ENCODE measurements at regions not wholly inside any gene's neighbourhood (a gene's known extent, or its start where the extent isn't known, plus 50 kb on each side); places are given as distances from the start of the nearest gene placed in this dataset.

DNA sequence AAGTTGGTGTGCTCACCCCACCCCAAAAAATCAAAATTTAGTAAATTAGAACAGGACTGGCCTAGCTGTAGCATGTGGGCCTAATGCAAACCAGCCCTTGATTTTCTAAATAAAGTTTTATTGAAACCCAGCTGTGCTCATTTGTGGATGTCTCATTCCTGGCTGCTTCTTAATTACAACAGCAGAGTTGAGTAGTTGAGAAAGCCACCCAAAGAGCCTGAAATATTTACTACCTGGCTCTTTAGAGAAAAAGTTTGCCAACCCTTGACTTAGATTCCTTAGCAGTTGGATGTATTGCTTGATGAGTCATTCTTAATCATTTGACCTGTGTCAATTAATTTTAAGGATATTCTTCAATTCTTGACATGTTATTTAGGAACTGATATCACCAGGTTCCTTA, 168.3 kb upstream of the PUDP start:
- DNase-seq (ENCODE audit: low read depth in 1 of 2, low spot score in 1 of 2) (no peak), ATAC-seq (no peak), FAIRE-seq (no peak)
- H3K9me3 ChIP-seq, result no peaks in the 10 kb centered on the region
- ChIA-PET CTCF (no interaction called here), POLR2A (no interaction called here)
- H3K4me3 ChIP-seq, result no peak overlapping the region
- no peaks in the 10 kb centered on the region for H3K4me1 ChIP-seq
- H3K27ac ChIP-seq, result no peak overlapping the region
- TF ChIP-seq, protein P1, sequence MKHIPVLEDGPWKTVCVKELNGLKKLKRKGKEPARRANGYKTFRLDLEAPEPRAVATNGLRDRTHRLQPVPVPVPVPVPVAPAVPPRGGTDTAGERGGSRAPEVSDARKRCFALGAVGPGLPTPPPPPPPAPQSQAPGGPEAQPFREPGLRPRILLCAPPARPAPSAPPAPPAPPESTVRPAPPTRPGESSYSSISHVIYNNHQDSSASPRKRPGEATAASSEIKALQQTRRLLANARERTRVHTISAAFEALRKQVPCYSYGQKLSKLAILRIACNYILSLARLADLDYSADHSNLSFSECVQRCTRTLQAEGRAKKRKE (CRISPR knock-in tag; IDR thresholded peaks at IDR 0.05; ENCODE audit: low read depth), result no peak
- TF ChIP-seq ZSCAN20 (CRISPR knock-in tag; IDR thresholded peaks at IDR 0.05), result no peak
- no peak for TF ChIP-seq RNF2 (IDR thresholded peaks at IDR 0.05; ENCODE audit: borderline replicate concordance, low read depth)
- TF ChIP-seq, protein P2, sequence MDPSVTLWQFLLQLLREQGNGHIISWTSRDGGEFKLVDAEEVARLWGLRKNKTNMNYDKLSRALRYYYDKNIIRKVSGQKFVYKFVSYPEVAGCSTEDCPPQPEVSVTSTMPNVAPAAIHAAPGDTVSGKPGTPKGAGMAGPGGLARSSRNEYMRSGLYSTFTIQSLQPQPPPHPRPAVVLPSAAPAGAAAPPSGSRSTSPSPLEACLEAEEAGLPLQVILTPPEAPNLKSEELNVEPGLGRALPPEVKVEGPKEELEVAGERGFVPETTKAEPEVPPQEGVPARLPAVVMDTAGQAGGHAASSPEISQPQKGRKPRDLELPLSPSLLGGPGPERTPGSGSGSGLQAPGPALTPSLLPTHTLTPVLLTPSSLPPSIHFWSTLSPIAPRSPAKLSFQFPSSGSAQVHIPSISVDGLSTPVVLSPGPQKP (IDR thresholded peaks at IDR 0.05; ENCODE audit: low read depth, low read length), result no peak
- no peak for TF ChIP-seq KDM1A (IDR thresholded peaks at IDR 0.05; ENCODE audit: low read depth)
- no peak for TF ChIP-seq TP53 (CRISPR knock-in tag; IDR thresholded peaks at IDR 0.05)
- TF ChIP-seq, protein P3, sequence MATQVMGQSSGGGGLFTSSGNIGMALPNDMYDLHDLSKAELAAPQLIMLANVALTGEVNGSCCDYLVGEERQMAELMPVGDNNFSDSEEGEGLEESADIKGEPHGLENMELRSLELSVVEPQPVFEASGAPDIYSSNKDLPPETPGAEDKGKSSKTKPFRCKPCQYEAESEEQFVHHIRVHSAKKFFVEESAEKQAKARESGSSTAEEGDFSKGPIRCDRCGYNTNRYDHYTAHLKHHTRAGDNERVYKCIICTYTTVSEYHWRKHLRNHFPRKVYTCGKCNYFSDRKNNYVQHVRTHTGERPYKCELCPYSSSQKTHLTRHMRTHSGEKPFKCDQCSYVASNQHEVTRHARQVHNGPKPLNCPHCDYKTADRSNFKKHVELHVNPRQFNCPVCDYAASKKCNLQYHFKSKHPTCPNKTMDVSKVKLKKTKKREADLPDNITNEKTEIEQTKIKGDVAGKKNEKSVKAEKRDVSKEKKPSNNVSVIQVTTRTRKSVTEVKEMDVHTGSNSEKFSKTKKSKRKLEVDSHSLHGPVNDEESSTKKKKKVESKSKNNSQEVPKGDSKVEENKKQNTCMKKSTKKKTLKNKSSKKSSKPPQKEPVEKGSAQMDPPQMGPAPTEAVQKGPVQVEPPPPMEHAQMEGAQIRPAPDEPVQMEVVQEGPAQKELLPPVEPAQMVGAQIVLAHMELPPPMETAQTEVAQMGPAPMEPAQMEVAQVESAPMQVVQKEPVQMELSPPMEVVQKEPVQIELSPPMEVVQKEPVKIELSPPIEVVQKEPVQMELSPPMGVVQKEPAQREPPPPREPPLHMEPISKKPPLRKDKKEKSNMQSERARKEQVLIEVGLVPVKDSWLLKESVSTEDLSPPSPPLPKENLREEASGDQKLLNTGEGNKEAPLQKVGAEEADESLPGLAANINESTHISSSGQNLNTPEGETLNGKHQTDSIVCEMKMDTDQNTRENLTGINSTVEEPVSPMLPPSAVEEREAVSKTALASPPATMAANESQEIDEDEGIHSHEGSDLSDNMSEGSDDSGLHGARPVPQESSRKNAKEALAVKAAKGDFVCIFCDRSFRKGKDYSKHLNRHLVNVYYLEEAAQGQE (IDR thresholded peaks at IDR 0.05), result no peak
- no peak for TF ChIP-seq RFX5 (IDR thresholded peaks at IDR 0.05)
- no peak overlapping the region for H3K4me2 ChIP-seq

DNA sequence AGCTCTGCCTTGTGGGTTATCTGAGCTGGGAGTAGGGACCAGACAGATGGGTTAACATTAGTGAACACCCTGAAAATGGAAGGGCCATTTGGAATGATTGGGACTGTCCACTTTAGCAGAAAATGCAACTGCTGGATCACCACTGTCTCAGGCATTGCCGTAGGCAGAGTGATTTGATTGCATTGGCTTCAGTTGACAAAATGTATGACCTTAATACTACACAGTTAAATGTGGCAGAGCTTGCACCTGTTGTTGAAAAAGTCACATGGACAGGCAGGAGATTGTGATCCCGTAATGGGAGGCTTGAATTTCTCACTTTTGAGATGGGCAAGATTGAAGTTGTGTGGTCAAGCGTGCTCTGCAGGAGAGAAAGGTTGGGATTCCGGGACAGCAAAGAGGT, 166.5 kb upstream of the PUDP start:
- Histone ChIP-seq H3K4me1 (no peaks in the 10 kb centered on the region), H3K4me2 (no peak overlapping the region), H3K9me3 (no peaks in the 10 kb centered on the region), H3K27ac (no peak overlapping the region), H3K4me3 (no peak overlapping the region)
- no peak for ATAC-seq
- 30% methylated on average over 4 of the region's 4 CpGs for WGBS (ENCODE audit: missing lambda C conversion rate)
- POLR2A ChIA-PET, result no interaction called here
- no peak for TF ChIP-seq NFE2L2 (conservative IDR thresholded peaks at IDR 0.05; ENCODE audit: low read length)
- no peak for TF ChIP-seq NR3C1 (IDR thresholded peaks at IDR 0.05)
- no peak for TF ChIP-seq RNF2 (IDR thresholded peaks at IDR 0.05; ENCODE audit: borderline replicate concordance, low read depth)
- TF ChIP-seq BHLHE40 (IDR thresholded peaks at IDR 0.05; ENCODE audit: low read depth, low read length), result no peak
- TF ChIP-seq, protein P4, sequence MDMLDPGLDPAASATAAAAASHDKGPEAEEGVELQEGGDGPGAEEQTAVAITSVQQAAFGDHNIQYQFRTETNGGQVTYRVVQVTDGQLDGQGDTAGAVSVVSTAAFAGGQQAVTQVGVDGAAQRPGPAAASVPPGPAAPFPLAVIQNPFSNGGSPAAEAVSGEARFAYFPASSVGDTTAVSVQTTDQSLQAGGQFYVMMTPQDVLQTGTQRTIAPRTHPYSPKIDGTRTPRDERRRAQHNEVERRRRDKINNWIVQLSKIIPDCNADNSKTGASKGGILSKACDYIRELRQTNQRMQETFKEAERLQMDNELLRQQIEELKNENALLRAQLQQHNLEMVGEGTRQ (IDR thresholded peaks at IDR 0.05), result no peak
- no peak for TF ChIP-seq GATA3 (IDR thresholded peaks at IDR 0.05; ENCODE audit: borderline replicate concordance)
- TF ChIP-seq PHF8 (IDR thresholded peaks at IDR 0.05; ENCODE audit: borderline replicate concordance, low read depth), result no peak
- no peak for TF ChIP-seq ZC3H11A (IDR thresholded peaks at IDR 0.05)
- TF ChIP-seq, protein P5, sequence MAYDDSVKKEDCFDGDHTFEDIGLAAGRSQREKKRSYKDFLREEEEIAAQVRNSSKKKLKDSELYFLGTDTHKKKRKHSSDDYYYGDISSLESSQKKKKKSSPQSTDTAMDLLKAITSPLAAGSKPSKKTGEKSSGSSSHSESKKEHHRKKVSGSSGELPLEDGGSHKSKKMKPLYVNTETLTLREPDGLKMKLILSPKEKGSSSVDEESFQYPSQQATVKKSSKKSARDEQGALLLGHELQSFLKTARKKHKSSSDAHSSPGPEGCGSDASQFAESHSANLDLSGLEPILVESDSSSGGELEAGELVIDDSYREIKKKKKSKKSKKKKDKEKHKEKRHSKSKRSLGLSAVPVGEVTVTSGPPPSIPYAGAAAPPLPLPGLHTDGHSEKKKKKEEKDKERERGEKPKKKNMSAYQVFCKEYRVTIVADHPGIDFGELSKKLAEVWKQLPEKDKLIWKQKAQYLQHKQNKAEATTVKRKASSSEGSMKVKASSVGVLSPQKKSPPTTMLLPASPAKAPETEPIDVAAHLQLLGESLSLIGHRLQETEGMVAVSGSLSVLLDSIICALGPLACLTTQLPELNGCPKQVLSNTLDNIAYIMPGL (CRISPR knock-in tag; IDR thresholded peaks at IDR 0.05; ENCODE audit: borderline replicate concordance), result no peak
- TF ChIP-seq CEBPB (IDR thresholded peaks at IDR 0.05), result no peak
- TF ChIP-seq, protein P6, sequence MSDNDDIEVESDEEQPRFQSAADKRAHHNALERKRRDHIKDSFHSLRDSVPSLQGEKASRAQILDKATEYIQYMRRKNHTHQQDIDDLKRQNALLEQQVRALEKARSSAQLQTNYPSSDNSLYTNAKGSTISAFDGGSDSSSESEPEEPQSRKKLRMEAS (IDR thresholded peaks at IDR 0.05), result no peak
- no peak for TF ChIP-seq SMC3 (IDR thresholded peaks at IDR 0.05)
- no peak for FAIRE-seq
- DNase-seq (ENCODE audit: low read depth in 1 of 2, low spot score in 1 of 2), result no peak
- CTCF ChIA-PET, result no interaction called here
